Stimulated activated naive CD8-positive, alpha-beta T cell treated with anti-CD3 and anti-CD28 coated beads, Interleukin-15, amount 100 ng/mL, for 72 hours (primary cell): ENCODE measurements at regions not wholly inside any gene's neighbourhood (a gene's known extent, or its start where the extent isn't known, plus 50 kb on each side); places are given as distances from the start of the nearest gene placed in this dataset.
"Not testable (repeated sequence)": the region's sequence is repeated elsewhere in the genome, so short reads cannot be mapped to it uniquely, and the experiment has no call there.

Experiments used
- ATAC-seq: fragments of 150-1000 bp; cut with Tn5 transposase; 2 replicates; pipeline ENCODE4 v1.10.0; 2021; ENCODE audit warnings: mild to moderate bottlenecking, moderate library complexity
- DNase-seq, 2 donors: peaks; one replicate each; pipeline ENCODE4 v3.0.0; 2021 to 2022
- H3K27ac Mint-ChIP-seq, 2 donors: one replicate each; pipeline ENCODE4 v1.8.0; 2022; ENCODE audit warnings: mild to moderate bottlenecking in 2 of 2, mixed read lengths in 2 of 2, moderate library complexity in 2 of 2
- H3K27me3 Mint-ChIP-seq: one replicate; pipeline ENCODE4 v1.8.0; 2022; ENCODE audit warnings: mixed read lengths
- H3K4me1 Mint-ChIP-seq: one replicate; pipeline ENCODE4 v1.8.0; 2022; ENCODE audit warnings: mild to moderate bottlenecking, mixed read lengths
- H3K4me3 Mint-ChIP-seq, 2 donors: one replicate each; pipeline ENCODE4 v1.8.0; 2022; ENCODE audit warnings: mild to moderate bottlenecking in 2 of 2, mixed read lengths in 2 of 2, moderate library complexity in 1 of 2
- H3K9me3 Mint-ChIP-seq, 2 donors: one replicate each; pipeline ENCODE4 v1.8.0; 2022; ENCODE audit warnings: mixed read lengths in 2 of 2

- Mint-ChIP-seq H3K4me3 (no peak overlapping the region), H3K27me3 (no peaks in the 10 kb centered on the region), H3K27ac (no peak overlapping the region), H3K4me1 (no peaks in the 10 kb centered on the region), H3K9me3 (peaks cover 0 to 5% of the 10 kb centered on the region in 2 donors)
- DNase-seq (no peak), ATAC-seq (no peak)
These were observed 94.9 kb upstream of the RAP1B start for GRCh38 chr12:68515793-68516192.

GRCh38 chr12:68521321-68521839 is 89.3 kb upstream of the RAP1B start:
- no peak for ATAC-seq
- Mint-ChIP-seq H3K4me3 (no peak overlapping the region), H3K27ac (no peak overlapping the region), H3K9me3 (no peaks in the 10 kb centered on the region), H3K4me1 (peaks cover 8% of the 10 kb centered on the region), H3K27me3 (no peaks in the 10 kb centered on the region)
- no peak for DNase-seq

- H3K4me3 Mint-ChIP-seq: no peak overlapping the region
- H3K27ac Mint-ChIP-seq: no peak overlapping the region
- ATAC-seq: no peak
- no peak for DNase-seq
- H3K4me1 Mint-ChIP-seq: peaks cover 8% of the 10 kb centered on the region
- H3K9me3 Mint-ChIP-seq: no peaks in the 10 kb centered on the region
- no peaks in the 10 kb centered on the region for H3K27me3 Mint-ChIP-seq
These were observed 88.7 kb upstream of the RAP1B start for GRCh38 chr12:68521848-68522502.

- Mint-ChIP-seq H3K27ac (no peak overlapping the region), H3K4me1 (peaks cover 24% of the 10 kb centered on the region), H3K4me3 (no peak overlapping the region), H3K9me3 (no peaks in the 10 kb centered on the region), H3K27me3 (no peaks in the 10 kb centered on the region)
- DNase-seq (no peak), ATAC-seq (no peak)
These were observed 81.2 kb upstream of the RAP1B start for GRCh38 chr12:68529466-68529865.

DNA sequence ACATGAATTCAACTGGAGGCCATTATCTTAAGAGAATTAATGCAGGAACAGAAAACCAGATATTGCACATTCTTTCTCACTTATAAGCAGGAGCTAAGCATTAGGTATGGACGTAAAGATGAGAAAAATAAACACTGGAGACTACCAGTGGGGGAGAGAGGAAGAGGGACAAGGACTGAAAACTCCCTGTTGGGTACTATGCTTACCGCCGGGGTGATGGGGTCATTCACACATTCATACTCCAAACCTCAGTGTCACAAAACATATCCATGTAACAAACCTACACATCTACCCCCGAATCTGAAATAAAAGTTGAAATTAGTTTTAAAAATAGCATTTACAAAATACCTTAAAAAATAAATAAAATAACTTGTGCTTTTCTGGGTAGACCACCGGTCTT is 80.8 kb upstream of the RAP1B start:
- no peak for ATAC-seq
- no peak overlapping the region for H3K27ac Mint-ChIP-seq
- H3K4me1 Mint-ChIP-seq: peaks cover 24% of the 10 kb centered on the region
- H3K4me3 Mint-ChIP-seq: no peak overlapping the region
- DNase-seq: no peak
- no peaks in the 10 kb centered on the region for H3K9me3 Mint-ChIP-seq
- H3K27me3 Mint-ChIP-seq: no peaks in the 10 kb centered on the region

- Mint-ChIP-seq H3K4me3 (no peak overlapping the region), H3K9me3 (no peaks in the 10 kb centered on the region), H3K4me1 (peaks cover 24% of the 10 kb centered on the region), H3K27me3 (no peaks in the 10 kb centered on the region), H3K27ac (no peak overlapping the region)
- ATAC-seq (no peak), DNase-seq (no peak)
These were observed 80.4 kb upstream of the RAP1B start for GRCh38 chr12:68530299-68530698.

GRCh38 chr12:68530965-68531364 is 79.7 kb upstream of the RAP1B start:
- ATAC-seq (no peak), DNase-seq (no peak)
- H3K4me1 Mint-ChIP-seq: peaks cover 24% of the 10 kb centered on the region
- H3K27me3 Mint-ChIP-seq: no peaks in the 10 kb centered on the region
- H3K9me3 Mint-ChIP-seq: no peaks in the 10 kb centered on the region
- no peak overlapping the region for H3K4me3 Mint-ChIP-seq
- no peak overlapping the region for H3K27ac Mint-ChIP-seq

DNA sequence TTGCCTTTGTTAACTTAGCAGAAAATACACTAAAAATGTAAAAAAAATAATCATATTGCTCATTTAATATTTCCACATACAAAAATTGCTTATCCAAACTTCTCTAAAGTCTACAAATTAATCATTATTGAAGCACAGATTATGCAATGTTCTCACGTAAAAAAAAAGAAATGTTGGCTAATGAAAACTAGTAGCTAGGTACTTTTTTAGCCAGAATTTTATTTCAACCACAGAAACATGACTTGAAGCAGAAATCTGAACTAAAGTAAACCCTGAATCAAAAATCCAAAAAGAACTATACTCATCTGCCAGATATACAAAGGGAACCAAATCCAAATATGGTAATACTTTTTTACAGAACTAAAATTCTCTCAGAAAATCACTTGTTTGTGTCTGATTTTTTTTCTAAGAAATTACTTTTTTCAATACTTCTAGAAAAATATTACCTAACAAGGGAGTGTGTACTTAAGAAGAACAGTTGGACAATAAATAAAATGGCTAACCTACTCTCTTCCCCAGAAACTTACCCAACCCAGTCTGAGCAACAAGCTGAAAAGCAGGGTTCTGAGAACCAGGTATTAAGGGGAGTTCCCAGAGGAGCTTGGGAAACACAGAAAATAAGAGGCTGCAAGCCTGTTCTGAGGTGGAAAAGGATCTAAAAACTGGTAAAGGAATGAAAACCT is 78.4 kb upstream of the RAP1B start:
- Mint-ChIP-seq H3K27me3 (no peaks in the 10 kb centered on the region), H3K4me3 (peak overlapping the region in 1 of 2 donors; percentile 64)

DNA sequence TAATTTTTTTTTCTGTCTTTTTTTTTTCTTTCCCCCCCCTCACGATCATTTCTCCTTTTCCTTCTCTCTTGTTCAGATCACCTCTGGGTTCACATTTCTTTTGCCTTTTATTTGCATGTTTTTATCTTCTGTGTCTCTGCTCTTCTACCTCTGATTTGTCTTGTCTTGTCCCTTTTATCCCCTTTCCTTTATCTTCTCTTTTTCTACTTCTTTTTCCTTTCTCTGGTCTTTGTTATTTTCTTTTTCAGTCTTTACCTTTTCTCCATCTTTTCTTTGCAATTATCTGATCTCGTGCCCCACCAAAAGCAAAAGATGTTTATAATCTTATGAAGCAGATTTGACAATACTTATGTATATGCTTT is 77.8 kb upstream of the RAP1B start:
- H3K4me3 Mint-ChIP-seq: peak overlapping the region; percentile 12 to 64
- H3K27ac Mint-ChIP-seq: peak overlapping the region; percentile 35 to 56
- no peak for ATAC-seq
- peaks cover 36% of the 10 kb centered on the region for H3K4me1 Mint-ChIP-seq
- no peaks in the 10 kb centered on the region for H3K9me3 Mint-ChIP-seq
- H3K27me3 Mint-ChIP-seq: no peaks in the 10 kb centered on the region
- DNase-seq: no peak

More for the DNA sequence above, 78.4 kb upstream of the RAP1B start:
- no peak for ATAC-seq
- DNase-seq: no peak
- peaks cover 33% of the 10 kb centered on the region for H3K4me1 Mint-ChIP-seq
- H3K9me3 Mint-ChIP-seq: no peaks in the 10 kb centered on the region
- H3K27ac Mint-ChIP-seq: no peak overlapping the region

DNA sequence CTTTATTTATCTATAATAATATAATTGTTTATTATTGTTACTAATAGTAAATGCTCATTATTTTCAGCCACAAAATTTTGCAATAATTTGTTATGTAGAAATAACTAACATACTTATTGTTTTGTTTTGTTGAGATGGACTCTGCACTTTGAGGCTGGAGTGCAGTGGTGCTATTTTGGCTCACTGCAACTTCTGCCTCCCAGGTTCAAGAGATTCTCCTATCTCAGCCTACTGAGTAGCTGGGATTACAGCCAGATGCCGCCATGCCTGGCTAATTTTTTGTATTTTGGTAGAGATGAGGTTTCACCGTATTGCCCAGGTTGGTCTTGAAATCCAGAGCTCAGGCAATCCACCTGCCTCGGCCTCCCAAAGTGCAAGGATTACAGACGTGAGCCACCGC is 76.6 kb upstream of the RAP1B start:
- H3K27ac Mint-ChIP-seq: no peak overlapping the region
- no peak for ATAC-seq
- H3K4me3 Mint-ChIP-seq: no peak overlapping the region
- no peaks in the 10 kb centered on the region for H3K27me3 Mint-ChIP-seq
- no peaks in the 10 kb centered on the region for H3K9me3 Mint-ChIP-seq
- DNase-seq: no peak
- H3K4me1 Mint-ChIP-seq: peaks cover 46% of the 10 kb centered on the region

GRCh38 chr12:68536885-68537485 is 73.7 kb upstream of the RAP1B start:
- ATAC-seq (no peak), DNase-seq (no peak)
- Mint-ChIP-seq H3K4me3 (no peak overlapping the region), H3K27ac (peak overlapping the region in 1 of 2 donors; percentile 72), H3K9me3 (peaks cover 9 to 13% of the 10 kb centered on the region in 2 donors), H3K27me3 (no peaks in the 10 kb centered on the region), H3K4me1 (peaks cover 67% of the 10 kb centered on the region)

GRCh38 chr12:68537571-68537970 is 73.1 kb upstream of the RAP1B start:
- H3K4me1 Mint-ChIP-seq: peaks cover 68% of the 10 kb centered on the region
- peaks cover 9 to 13% of the 10 kb centered on the region in 2 donors for H3K9me3 Mint-ChIP-seq
- no peaks in the 10 kb centered on the region for H3K27me3 Mint-ChIP-seq
- H3K4me3 Mint-ChIP-seq: no peak overlapping the region
- no peak for ATAC-seq
- no peak for DNase-seq
- peak overlapping the region in 1 of 2 donors; percentile 72 for H3K27ac Mint-ChIP-seq

DNA sequence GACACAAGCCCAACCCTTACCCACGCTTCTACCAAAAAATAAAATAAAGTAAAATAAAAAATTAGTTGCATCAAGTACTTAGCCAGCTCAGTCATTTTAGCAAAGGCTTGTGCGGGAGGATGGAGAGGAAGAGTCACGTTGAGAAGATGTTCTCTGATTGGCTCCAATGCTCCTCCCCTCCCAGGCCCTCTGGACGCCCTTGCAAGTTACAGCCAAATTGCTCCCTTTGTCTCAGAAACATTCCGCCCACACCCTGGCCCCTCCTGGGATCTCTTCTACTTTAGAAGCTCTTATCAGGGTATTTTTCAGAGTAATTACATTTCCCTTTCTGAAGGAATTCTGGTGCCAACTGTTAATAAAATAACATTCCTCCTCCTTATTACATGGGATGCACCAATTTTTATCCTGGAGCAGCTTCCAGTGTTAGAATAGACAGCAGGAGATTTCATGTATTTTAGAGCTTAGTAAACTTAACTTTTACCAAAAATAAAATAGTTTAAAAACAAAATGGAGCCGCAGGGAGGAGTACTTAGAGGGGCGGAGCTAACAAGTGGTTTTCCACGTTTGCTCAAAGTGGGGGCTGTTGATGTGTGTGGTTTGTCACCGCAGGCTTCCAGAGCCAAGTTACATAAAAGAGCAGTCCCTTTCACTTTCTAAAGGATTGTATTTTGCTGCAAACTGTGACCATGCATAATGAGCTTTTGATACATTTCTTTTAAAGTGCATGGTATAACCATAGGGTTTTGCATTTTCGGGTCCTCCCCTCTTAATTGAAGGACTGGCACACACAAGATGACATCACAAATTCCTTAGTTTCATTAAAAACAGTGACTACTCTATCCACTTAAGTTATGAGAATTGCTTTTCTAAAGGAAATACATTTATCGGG is 71.7 kb upstream of the RAP1B start:
- Mint-ChIP-seq H3K27me3 (no peaks in the 10 kb centered on the region), H3K9me3 (peaks cover 9 to 13% of the 10 kb centered on the region in 2 donors), H3K27ac (peak overlapping the region; percentile 97), H3K4me3 (peak overlapping the region; percentile 65 to 78), H3K4me1 (peaks cover 67% of the 10 kb centered on the region)
- DNase-seq (peak; percentile 52 to 80), ATAC-seq (peak; percentile 96)

DNA sequence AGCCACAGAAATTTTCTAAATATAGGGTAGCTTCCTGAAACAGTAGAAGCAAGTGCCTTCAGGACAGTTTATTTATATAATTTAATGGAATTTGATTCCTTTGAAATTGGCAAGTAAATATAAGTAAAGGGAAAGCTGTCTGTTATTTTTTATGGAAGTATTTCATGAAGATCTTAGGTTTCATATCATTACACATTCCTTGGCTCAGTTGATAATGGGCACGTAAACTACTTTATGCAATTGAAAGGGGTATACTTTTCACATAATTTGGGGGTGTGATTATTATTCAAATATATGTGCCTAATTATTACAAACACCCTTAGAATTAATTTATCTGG is 71.1 kb upstream of the RAP1B start:
- H3K4me1 Mint-ChIP-seq: peaks cover 67% of the 10 kb centered on the region
- ATAC-seq (no peak), DNase-seq (no peak)
- peak overlapping the region; percentile 65 to 78 for H3K4me3 Mint-ChIP-seq
- H3K27me3 Mint-ChIP-seq: no peaks in the 10 kb centered on the region
- H3K27ac Mint-ChIP-seq: no peak overlapping the region
- peaks cover 9 to 18% of the 10 kb centered on the region in 2 donors for H3K9me3 Mint-ChIP-seq

GRCh38 chr12:68540768-68541167 is 69.9 kb upstream of the RAP1B start:
- not testable (repeated sequence) for H3K27me3 Mint-ChIP-seq, ATAC-seq, H3K27ac Mint-ChIP-seq, DNase-seq
- H3K4me3 Mint-ChIP-seq: peak overlapping the region in 1 of 2 donors; percentile 55
- peaks cover 9 to 18% of the 10 kb centered on the region in 2 donors for H3K9me3 Mint-ChIP-seq
- H3K4me1 Mint-ChIP-seq: peaks cover 67% of the 10 kb centered on the region
